GM23248 (cell line): ENCODE measurements at regions not wholly inside any gene's neighbourhood (a gene's known extent, or its start where the extent isn't known, plus 50 kb on each side); places are given as distances from the start of the nearest gene placed in this dataset.

Experiments used
- EZH2 ChIP-seq: fragments of 200-600 bp; sonication (generic); IDR thresholded peaks from 2 replicates; pipeline ENCODE4 v1.6.1; 2018; ENCODE audit warnings: antibody characterized with exemption, mild to moderate bottlenecking; ENCODE audit not compliant: insufficient read depth, poor library complexity, severe bottlenecking
- EZH2phosphoT487 ChIP-seq: fragments of 200-600 bp; sonication (generic); IDR thresholded peaks from 2 replicates; pipeline ENCODE4 v1.6.1; 2018; ENCODE audit warnings: antibody characterized with exemption, moderate library complexity, mild to moderate bottlenecking, low read depth; ENCODE audit not compliant: insufficient read depth

- no peak for TF ChIP-seq EZH2
- no peak for TF ChIP-seq EZH2phosphoT487
Observed at GRCh38 chr13:53863520-53863919, 834.9 kb downstream of the OLFM4 start.
